VCaP (cell line): ENCODE measurements at regions not wholly inside any gene's neighbourhood (a gene's known extent, or its start where the extent isn't known, plus 50 kb on each side); places are given as distances from the start of the nearest gene placed in this dataset.
"Not testable (repeated sequence)": the region's sequence is repeated elsewhere in the genome, so short reads cannot be mapped to it uniquely, and the experiment has no call there.

Experiments used
- H3K27ac ChIP-seq: fragments of 450-650 bp; 2 replicates; pipeline ENCODE4 v1.5.1; 2017
- TF ChIP-seq, protein P1 (sequence below): fragments of 450-650 bp; conservative IDR thresholded peaks from 2 replicates; pipeline ENCODE4 v1.5.1; 2017; ENCODE audit warnings: mild to moderate bottlenecking, moderate library complexity

DNA sequence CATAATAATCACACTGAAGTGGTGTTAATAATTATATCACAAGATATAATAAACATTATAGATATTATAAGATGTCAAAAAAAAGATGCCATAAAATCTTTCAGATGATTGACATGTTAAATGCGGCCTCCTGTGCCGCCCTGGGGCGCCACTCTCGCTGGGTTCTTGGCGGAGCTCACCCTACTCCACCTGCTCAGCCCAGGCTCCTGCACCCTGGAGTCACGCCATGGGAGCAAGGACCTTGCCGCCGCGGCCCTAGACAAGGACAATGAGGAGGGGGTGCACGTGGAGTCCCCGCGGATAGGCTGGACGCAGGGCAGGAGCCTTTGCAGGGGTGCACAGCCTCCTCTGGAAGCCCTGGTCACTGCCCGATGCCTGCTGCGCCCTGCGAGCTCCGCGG, 77.5 kb upstream of the ZNF337 start:
- not testable (repeated sequence) for H3K27ac ChIP-seq

DNA sequence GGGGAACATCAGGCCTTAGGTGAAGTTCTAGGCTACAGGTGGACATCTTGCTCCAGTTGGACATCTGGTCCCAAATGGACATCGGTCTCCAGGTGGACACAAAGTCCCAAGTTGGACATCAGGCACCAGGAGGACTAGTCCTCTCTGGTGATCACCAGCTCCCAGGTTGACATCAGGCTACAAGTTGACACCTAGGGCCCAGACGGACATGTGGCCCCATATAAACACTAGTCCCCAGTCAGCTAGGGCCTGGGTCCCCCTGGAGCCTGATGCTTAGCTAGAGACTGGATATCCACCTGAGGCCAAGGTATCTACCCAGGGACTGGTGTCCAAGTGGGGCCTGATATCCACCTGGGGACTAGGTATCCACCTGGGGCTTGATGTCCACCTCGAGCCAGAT, 75.8 kb upstream of the ZNF337 start:
- H3K27ac ChIP-seq = not testable (repeated sequence)

- H3K27ac ChIP-seq = not testable (repeated sequence)
Measured at GRCh38 chr20:25771818-25772217, 75.2 kb upstream of the ZNF337 start.

DNA sequence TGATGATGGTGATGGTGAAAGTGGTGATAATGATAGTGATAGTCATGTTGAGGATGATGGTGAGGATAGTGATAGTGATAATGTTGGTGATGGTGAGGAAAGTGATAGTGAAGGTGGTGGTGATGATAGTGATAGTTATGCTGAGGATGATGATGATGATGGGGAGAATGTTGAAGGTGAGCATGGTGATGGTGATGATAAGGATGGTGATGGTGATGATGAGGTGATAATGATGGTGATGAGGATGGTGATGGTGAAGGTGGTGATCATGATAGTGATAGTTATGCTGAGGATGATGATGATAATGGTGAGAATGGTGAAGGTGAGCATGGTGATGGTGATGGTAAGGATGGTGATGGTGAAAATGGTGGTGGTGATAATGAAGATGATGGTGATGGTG, 64.9 kb upstream of the ZNF337 start:
- H3K27ac ChIP-seq = no peak overlapping the region
- TF ChIP-seq, protein P1, sequence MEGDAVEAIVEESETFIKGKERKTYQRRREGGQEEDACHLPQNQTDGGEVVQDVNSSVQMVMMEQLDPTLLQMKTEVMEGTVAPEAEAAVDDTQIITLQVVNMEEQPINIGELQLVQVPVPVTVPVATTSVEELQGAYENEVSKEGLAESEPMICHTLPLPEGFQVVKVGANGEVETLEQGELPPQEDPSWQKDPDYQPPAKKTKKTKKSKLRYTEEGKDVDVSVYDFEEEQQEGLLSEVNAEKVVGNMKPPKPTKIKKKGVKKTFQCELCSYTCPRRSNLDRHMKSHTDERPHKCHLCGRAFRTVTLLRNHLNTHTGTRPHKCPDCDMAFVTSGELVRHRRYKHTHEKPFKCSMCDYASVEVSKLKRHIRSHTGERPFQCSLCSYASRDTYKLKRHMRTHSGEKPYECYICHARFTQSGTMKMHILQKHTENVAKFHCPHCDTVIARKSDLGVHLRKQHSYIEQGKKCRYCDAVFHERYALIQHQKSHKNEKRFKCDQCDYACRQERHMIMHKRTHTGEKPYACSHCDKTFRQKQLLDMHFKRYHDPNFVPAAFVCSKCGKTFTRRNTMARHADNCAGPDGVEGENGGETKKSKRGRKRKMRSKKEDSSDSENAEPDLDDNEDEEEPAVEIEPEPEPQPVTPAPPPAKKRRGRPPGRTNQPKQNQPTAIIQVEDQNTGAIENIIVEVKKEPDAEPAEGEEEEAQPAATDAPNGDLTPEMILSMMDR = no peak

DNA sequence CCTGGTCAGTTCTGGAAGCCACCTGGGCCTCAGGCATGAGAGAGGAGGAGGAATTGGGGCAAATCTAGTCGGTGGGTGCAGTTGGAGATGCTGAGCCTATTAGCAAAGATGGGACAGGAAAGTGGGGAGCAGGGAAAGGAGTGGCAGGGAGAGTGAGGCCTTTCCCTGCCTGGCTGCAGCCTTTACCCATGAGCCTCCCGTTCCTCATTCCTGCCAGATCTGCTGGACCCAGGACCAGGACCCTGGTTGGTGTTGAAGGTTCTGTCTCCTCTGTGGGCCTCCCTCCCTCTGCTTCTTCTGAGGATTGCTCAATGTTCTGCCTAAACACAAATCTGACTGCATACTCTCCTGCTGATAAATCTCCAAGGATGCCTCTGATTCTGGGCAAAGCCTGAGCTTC, 64.4 kb upstream of the ZNF337 start:
- not testable (repeated sequence) for H3K27ac ChIP-seq

GRCh38 chr20:25750765-25751696, 54.4 kb upstream of the ZNF337 start:
- TF ChIP-seq, protein P1 = no peak
- peak overlapping the region; percentile 61 for H3K27ac ChIP-seq

GRCh38 chr20:25750220-25750764, 53.6 kb upstream of the ZNF337 start:
- TF ChIP-seq, protein P1 = no peak
- peak overlapping the region; percentile 61 for H3K27ac ChIP-seq

- TF ChIP-seq, protein P1 = no peak
- H3K27ac ChIP-seq = no peak overlapping the region
Measured at GRCh38 chr20:25749649-25750048, 53.0 kb upstream of the ZNF337 start.
